PC-9 (cell line): ENCODE measurements at regions not wholly inside any gene's neighbourhood (a gene's known extent, or its start where the extent isn't known, plus 50 kb on each side); places are given as distances from the start of the nearest gene placed in this dataset.

Experiments used
- CTCF ChIP-seq: fragments of 200-600 bp; sonication (generic); conservative IDR thresholded peaks from 2 replicates; pipeline ENCODE4 v1.6.1; 2017; ENCODE audit warnings: mixed run types, antibody characterized with exemption, mild to moderate bottlenecking, moderate library complexity
- EZH2 ChIP-seq: fragments of 200-600 bp; sonication (generic); IDR thresholded peaks from 2 replicates; pipeline ENCODE4 v1.8.0; 2017; ENCODE audit warnings: antibody characterized with exemption, low read depth

GRCh38 chr4:138945840-138946239 is 69.7 kb upstream of the NOCT start:
- TF ChIP-seq CTCF (no peak), EZH2 (no peak)
